ENCODE measurements at regions not wholly inside any gene's neighbourhood (a gene's known extent, or its start where the extent isn't known, plus 50 kb on each side); places are given as distances from the start of the nearest gene placed in this dataset.

GRCh38 chr7:101746314-101746713 lies 71.1 kb upstream of the CUX1 start (continued):
- TF ChIP-seq CSDC2 (CRISPR knock-in tag; IDR thresholded peaks at IDR 0.05) (no peak), ZFP30 (CRISPR knock-in tag; IDR thresholded peaks at IDR 0.05) (no peak), OSR1 (CRISPR knock-in tag; IDR thresholded peaks at IDR 0.05) (no peak), ZNF565 (CRISPR knock-in tag; conservative IDR thresholded peaks at IDR 0.05; ENCODE audit: low read depth) (no peak)

DNA sequence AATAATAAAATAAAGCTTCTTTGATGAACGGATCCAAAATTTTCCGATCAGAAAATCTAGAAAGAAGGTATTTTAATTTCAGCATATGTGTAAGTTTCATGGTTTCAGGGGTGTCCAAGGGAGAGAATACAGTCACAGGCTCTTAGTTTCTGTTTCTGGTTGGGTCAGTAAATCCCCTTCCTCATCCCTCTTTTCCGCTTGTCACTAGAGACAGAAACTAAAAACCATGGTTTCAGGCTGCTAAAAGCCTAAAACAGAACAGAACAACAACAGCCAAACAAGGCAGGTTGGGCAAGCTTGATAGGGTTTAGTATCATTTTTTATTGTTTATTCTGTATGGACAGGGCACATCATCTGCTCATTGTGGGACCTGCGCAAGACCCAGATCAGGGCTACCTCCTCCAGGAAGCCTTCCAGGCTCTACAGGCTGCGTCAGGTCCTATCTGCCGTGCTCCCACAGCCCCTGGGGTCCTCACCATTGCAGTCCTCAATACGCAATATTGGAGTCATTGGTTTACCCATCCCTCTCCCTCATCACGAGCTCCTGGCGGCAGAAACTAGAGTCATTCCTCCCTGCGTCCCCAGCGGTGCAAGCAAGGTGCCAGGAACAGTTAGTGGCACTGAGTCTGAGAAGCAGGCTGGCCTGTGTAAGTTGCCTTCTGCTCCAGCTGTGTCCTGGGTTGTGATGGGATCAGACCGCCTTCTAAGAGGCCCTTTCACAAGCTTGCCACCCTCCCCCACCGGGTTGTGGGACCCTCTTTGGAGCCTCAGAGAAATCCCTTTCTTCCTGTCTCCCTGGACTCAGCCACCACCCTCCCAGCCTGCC lies 70.2 kb upstream of the CUX1 start:
- no peak for TF ChIP-seq ARNTL (CRISPR knock-in tag; IDR thresholded peaks at IDR 0.05; ENCODE audit: borderline replicate concordance, low read depth)
- no peak for ATAC-seq

DNA sequence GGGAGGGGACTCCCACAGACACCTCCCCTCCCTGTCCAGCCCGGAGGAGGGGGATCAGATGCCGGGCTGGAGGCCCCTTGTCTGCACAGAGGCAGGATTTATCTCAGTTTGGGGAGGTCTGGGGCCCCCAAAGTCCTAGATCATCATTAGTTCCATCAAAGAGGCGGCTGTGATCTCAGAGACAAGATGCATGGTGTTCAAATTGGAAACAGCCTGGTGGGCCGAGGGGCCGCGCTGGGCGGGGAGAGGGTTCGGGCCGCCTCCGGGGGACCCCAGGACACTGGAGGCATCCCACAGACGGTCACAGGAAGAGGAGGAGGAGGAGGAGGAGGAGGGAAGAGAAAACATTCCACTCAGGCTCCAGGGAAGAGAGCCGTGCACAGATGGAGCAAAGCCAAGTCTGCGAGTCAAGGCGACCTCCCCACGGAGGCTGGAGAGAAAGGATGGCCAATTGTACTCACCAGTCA lies 69.5 kb upstream of the CUX1 start:
- ATAC-seq = no peak

GRCh38 chr7:101749891-101750290 lies 67.5 kb upstream of the CUX1 start:
- no peak for ATAC-seq
- TF ChIP-seq OSR1 (CRISPR knock-in tag; IDR thresholded peaks at IDR 0.05) = no peak
- TF ChIP-seq GLIS3 (CRISPR knock-in tag; IDR thresholded peaks at IDR 0.05) = no peak

More for the DNA sequence above, 69.5 kb upstream of the CUX1 start:
- TF ChIP-seq PPARA (CRISPR knock-in tag; IDR thresholded peaks at IDR 0.05; ENCODE audit: borderline replicate concordance) (no peak), CSRNP3 (CRISPR knock-in tag; IDR thresholded peaks at IDR 0.05) (no peak)

DNA sequence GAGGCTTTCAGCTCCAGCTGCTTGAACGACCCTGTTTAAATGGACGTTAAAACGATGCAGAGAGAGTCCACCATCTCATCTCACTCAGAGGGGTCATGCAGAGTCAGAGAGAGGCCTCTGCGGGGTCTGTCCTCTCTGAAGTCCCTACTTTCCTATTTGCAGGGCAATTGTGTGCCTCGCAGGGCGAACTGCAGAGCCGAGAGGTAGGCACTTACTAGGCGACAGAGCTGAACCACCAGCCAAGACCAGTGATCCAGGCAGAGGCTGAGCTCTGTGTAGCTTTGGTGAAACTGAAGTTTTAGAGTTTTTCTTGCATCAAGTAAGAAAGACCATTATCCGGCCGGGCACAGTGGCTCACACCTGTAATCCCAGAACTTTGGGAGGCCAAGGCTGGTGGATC lies 64.1 kb upstream of the CUX1 start:
- TF ChIP-seq PPARA (CRISPR knock-in tag; IDR thresholded peaks at IDR 0.05; ENCODE audit: borderline replicate concordance) = no peak
- TF ChIP-seq BACH2 (CRISPR knock-in tag; IDR thresholded peaks at IDR 0.05; ENCODE audit: borderline replicate concordance) = no peak
- no peak for TF ChIP-seq CSRNP3 (CRISPR knock-in tag; IDR thresholded peaks at IDR 0.05)
- no peak for TF ChIP-seq ZFP30 (CRISPR knock-in tag; IDR thresholded peaks at IDR 0.05)
- TF ChIP-seq, protein P1, sequence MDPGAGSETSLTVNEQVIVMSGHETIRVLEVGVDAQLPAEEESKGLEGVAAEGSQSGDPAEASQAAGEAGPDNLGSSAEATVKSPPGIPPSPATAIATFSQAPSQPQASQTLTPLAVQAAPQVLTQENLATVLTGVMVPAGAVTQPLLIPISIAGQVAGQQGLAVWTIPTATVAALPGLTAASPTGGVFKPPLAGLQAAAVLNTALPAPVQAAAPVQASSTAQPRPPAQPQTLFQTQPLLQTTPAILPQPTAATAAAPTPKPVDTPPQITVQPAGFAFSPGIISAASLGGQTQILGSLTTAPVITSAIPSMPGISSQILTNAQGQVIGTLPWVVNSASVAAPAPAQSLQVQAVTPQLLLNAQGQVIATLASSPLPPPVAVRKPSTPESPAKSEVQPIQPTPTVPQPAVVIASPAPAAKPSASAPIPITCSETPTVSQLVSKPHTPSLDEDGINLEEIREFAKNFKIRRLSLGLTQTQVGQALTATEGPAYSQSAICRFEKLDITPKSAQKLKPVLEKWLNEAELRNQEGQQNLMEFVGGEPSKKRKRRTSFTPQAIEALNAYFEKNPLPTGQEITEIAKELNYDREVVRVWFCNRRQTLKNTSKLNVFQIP (CRISPR knock-in tag; IDR thresholded peaks at IDR 0.05; ENCODE audit: borderline replicate concordance, low read depth) = no peak
- TF ChIP-seq, protein P2, sequence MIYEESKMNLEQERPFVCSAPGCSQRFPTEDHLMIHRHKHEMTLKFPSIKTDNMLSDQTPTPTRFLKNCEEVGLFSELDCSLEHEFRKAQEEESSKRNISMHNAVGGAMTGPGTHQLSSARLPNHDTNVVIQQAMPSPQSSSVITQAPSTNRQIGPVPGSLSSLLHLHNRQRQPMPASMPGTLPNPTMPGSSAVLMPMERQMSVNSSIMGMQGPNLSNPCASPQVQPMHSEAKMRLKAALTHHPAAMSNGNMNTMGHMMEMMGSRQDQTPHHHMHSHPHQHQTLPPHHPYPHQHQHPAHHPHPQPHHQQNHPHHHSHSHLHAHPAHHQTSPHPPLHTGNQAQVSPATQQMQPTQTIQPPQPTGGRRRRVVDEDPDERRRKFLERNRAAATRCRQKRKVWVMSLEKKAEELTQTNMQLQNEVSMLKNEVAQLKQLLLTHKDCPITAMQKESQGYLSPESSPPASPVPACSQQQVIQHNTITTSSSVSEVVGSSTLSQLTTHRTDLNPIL (CRISPR knock-in tag; IDR thresholded peaks at IDR 0.05; ENCODE audit: low read depth) = no peak
- TF ChIP-seq GLIS3 (CRISPR knock-in tag; IDR thresholded peaks at IDR 0.05) = no peak
- no peak for TF ChIP-seq TCF4 (CRISPR knock-in tag; IDR thresholded peaks at IDR 0.05; ENCODE audit: borderline replicate concordance)
- no peak for TF ChIP-seq SNAI2 (CRISPR knock-in tag; IDR thresholded peaks at IDR 0.05)
- no peak for TF ChIP-seq TSHZ2 (CRISPR knock-in tag; IDR thresholded peaks at IDR 0.05)
- TF ChIP-seq ISL1 (CRISPR knock-in tag; IDR thresholded peaks at IDR 0.05) = no peak
- no peak for TF ChIP-seq ZNF8 (CRISPR knock-in tag; IDR thresholded peaks at IDR 0.05)
- ATAC-seq = no peak
